T-cell (primary cell): ENCODE measurements at regions not wholly inside any gene's neighbourhood (a gene's known extent, or its start where the extent isn't known, plus 50 kb on each side); places are given as distances from the start of the nearest gene placed in this dataset.
"Not testable (repeated sequence)": the region's sequence is repeated elsewhere in the genome, so short reads cannot be mapped to it uniquely, and the experiment has no call there.

Experiments
- ATAC-seq, 4 experiments: fragments of 200-7000 bp in 3 of 4; fragments of 150-1000 bp in 1 of 4; cut with Tn5 transposase; replicated peaks in 1 of 4; 1 replicate in 3 of 4; 2 replicates in 1 of 4; pipeline ENCODE4 v1.10.0; 2021; ENCODE audit warnings: moderate library complexity in 3 of 4, mild to moderate bottlenecking in 2 of 4, moderate number of reproducible peaks in 1 of 4
- CTCF ChIA-PET, 2 donors: fragments of 300-600 bp; sonication (Branson Sonifier 250); formaldehyde crosslinking; loops; one replicate each; lab custom pipeline; 2022; ENCODE audit warnings: antibody characterized with exemption in 2 of 2; lab: Charles Lee
- POLR2A ChIA-PET, 2 donors: fragments of 300-600 bp; sonication (Branson Sonifier 250); formaldehyde crosslinking; loops; one replicate each; lab custom pipeline; 2022; ENCODE audit warnings: antibody characterized with exemption in 2 of 2; lab: Charles Lee
- DNase-seq, 35 experiments: peaks; one replicate each; pipeline versions ENCODE4 v3.0.0 to v3.0.0-alpha.2; 2013 to 2023
- H3K27ac ChIP-seq: one replicate; pipeline ENCODE4 v1.5.1; 2013; ENCODE audit warnings: low read length
- H3K27me3 ChIP-seq, 2 experiments: replicated peaks in 1 of 2; 1 replicate in 1 of 2; 2 replicates in 1 of 2; pipeline versions ENCODE4 v1.6.1 to v1.7.0; 2013; ENCODE audit warnings: low read length in 1 of 2, mixed read lengths in 1 of 2; ENCODE audit not compliant: control insufficient read depth in 2 of 2, insufficient read depth in 2 of 2; ENCODE audit errors: extremely low read depth in 1 of 2
- H3K36me3 ChIP-seq, 2 donors: 1 replicate in 1 of 2; 2 replicates in 1 of 2; pipeline versions ENCODE4 v1.6.1 to v1.7.0; 2013; ENCODE audit warnings: low read length in 1 of 2; ENCODE audit not compliant: control insufficient read depth in 2 of 2, insufficient read depth in 1 of 2; ENCODE audit errors: extremely low read depth in 1 of 2
- H3K4me1 ChIP-seq, 2 experiments: 1 replicate in 1 of 2; 2 replicates in 1 of 2; pipeline versions ENCODE4 v1.6.1 to v1.7.0; 2013; ENCODE audit warnings: low read length in 2 of 2, mixed read lengths in 1 of 2; ENCODE audit not compliant: insufficient read depth in 2 of 2, control insufficient read depth in 1 of 2; ENCODE audit errors: extremely low read depth in 1 of 2
- H3K4me3 ChIP-seq, 2 donors: 1 replicate in 1 of 2; 2 replicates in 1 of 2; pipeline versions ENCODE4 v1.5.1 to v1.7.0; 2013; ENCODE audit warnings: mild to moderate bottlenecking in 2 of 2, low read length in 1 of 2, moderate library complexity in 1 of 2; ENCODE audit not compliant: control insufficient read depth in 1 of 2; ENCODE audit errors: extremely low read depth in 1 of 2
- H3K9me3 ChIP-seq: 2 replicates; pipeline ENCODE4 v1.7.0; 2013
- H3K27ac Mint-ChIP-seq, 2 donors: one replicate each; pipeline ENCODE4 v1.8.0; 2020 to 2021; ENCODE audit warnings: mild to moderate bottlenecking in 2 of 2, mixed read lengths in 2 of 2
- H3K27me3 Mint-ChIP-seq, 2 donors: one replicate each; pipeline ENCODE4 v1.8.0; 2021 to 2022; ENCODE audit warnings: mixed read lengths in 2 of 2
- H3K36me3 Mint-ChIP-seq: one replicate; pipeline ENCODE4 v1.8.0; 2021; ENCODE audit warnings: mixed read lengths
- H3K4me1 Mint-ChIP-seq, 3 donors: one replicate each; pipeline ENCODE4 v1.8.0; 2020 to 2022; ENCODE audit warnings: mixed read lengths in 3 of 3, mild to moderate bottlenecking in 1 of 3
- H3K4me3 Mint-ChIP-seq, 3 donors: one replicate each; pipeline ENCODE4 v1.8.0; 2020 to 2022; ENCODE audit warnings: mild to moderate bottlenecking in 3 of 3, mixed read lengths in 3 of 3, moderate library complexity in 3 of 3
- H3K9me3 Mint-ChIP-seq, 3 donors: one replicate each; pipeline ENCODE4 v1.8.0; 2020 to 2022; ENCODE audit warnings: mixed read lengths in 3 of 3
- WGBS: methylation state at CpG from one replicate; pipeline ENCODE4 v1.1.5; 2013; ENCODE audit warnings: missing lambda C conversion rate; ENCODE audit not compliant: insufficient coverage; 5-methylcytosine and 5-hydroxymethylcytosine counted together

- Mint-ChIP-seq H3K27ac (no peak overlapping the region), H3K9me3 (peaks cover 5 to 38% (median 8%) of the 10 kb centered on the region in 3 donors), H3K4me1 (no peaks in the 10 kb centered on the region), H3K4me3 (no peak overlapping the region), H3K27me3 (no peaks in the 10 kb centered on the region), H3K36me3 (no peaks in the 10 kb centered on the region)
- Histone ChIP-seq H3K4me3 (no peak overlapping the region), H3K9me3 (no peaks in the 10 kb centered on the region), H3K36me3 (no peaks in the 10 kb centered on the region), H3K27me3 (no peaks in the 10 kb centered on the region), H3K4me1 (no peaks in the 10 kb centered on the region), H3K27ac (no peak overlapping the region)
- DNase-seq (no peak), ATAC-seq (no peak)
- CTCF ChIA-PET = no interaction called here
- POLR2A ChIA-PET = no interaction called here
- 100% methylated on average over 1 of the region's 2 CpGs for WGBS
Measured at GRCh38 chr5:51632793-51633192, 249.5 kb downstream of the ISL1 start.

GRCh38 chr5:51636973-51637372 lies 253.7 kb downstream of the ISL1 start:
- H3K27ac Mint-ChIP-seq, DNase-seq, ATAC-seq, H3K36me3 Mint-ChIP-seq, CTCF ChIA-PET, H3K9me3 ChIP-seq, H3K4me1 Mint-ChIP-seq, H3K4me3 Mint-ChIP-seq, H3K27me3 ChIP-seq, H3K27me3 Mint-ChIP-seq, H3K27ac ChIP-seq, POLR2A ChIA-PET, H3K4me1 ChIP-seq, H3K36me3 ChIP-seq, H3K4me3 ChIP-seq: not testable (repeated sequence)
- WGBS = 75% methylated on average over 1 of the region's 6 CpGs
- peaks cover 8 to 30% (median 30%) of the 10 kb centered on the region in 3 donors for H3K9me3 Mint-ChIP-seq

GRCh38 chr5:51644976-51645375 lies 261.7 kb downstream of the ISL1 start:
- POLR2A ChIA-PET = no interaction called here

GRCh38 chr5:51646482-51646881 lies 263.2 kb downstream of the ISL1 start:
- Mint-ChIP-seq H3K36me3 (no peaks in the 10 kb centered on the region), H3K9me3 (peaks cover 2 to 9% (median 8%) of the 10 kb centered on the region in 3 donors), H3K27ac (no peak overlapping the region), H3K27me3 (no peaks in the 10 kb centered on the region), H3K4me1 (no peaks in the 10 kb centered on the region), H3K4me3 (no peak overlapping the region)
- Histone ChIP-seq H3K9me3 (no peaks in the 10 kb centered on the region), H3K27ac (no peak overlapping the region), H3K4me3 (no peak overlapping the region), H3K27me3 (no peaks in the 10 kb centered on the region), H3K36me3 (no peaks in the 10 kb centered on the region), H3K4me1 (no peaks in the 10 kb centered on the region)
- ATAC-seq (no peak), DNase-seq (no peak)
- POLR2A ChIA-PET = no interaction called here
- CTCF ChIA-PET = no interaction called here

More at GRCh38 chr5:51644976-51645375, 261.7 kb downstream of the ISL1 start:
- Histone ChIP-seq H3K4me3 (no peak overlapping the region), H3K9me3 (no peaks in the 10 kb centered on the region), H3K4me1 (no peaks in the 10 kb centered on the region), H3K36me3 (no peaks in the 10 kb centered on the region), H3K27ac (no peak overlapping the region), H3K27me3 (no peaks in the 10 kb centered on the region)
- H3K4me3 Mint-ChIP-seq = no peak overlapping the region
- CTCF ChIA-PET = no interaction called here
- no CpG with 5 or more reads among the region's 2 CpGs for WGBS
- H3K27me3 Mint-ChIP-seq = no peaks in the 10 kb centered on the region
- H3K27ac Mint-ChIP-seq = no peak overlapping the region
- no peak for ATAC-seq
- H3K4me1 Mint-ChIP-seq = no peaks in the 10 kb centered on the region
- no peak for DNase-seq
- H3K9me3 Mint-ChIP-seq = peaks cover 2 to 11% (median 7%) of the 10 kb centered on the region in 3 donors
- H3K36me3 Mint-ChIP-seq = no peaks in the 10 kb centered on the region

GRCh38 chr5:51650824-51651223 lies 267.6 kb downstream of the ISL1 start:
- no peak overlapping the region for H3K27ac Mint-ChIP-seq
- H3K4me1 ChIP-seq = no peaks in the 10 kb centered on the region
- ChIA-PET POLR2A (no interaction called here), CTCF (no interaction called here)
- H3K4me3 ChIP-seq = no peak overlapping the region
- WGBS = 33% methylated on average over 1 of the region's 1 CpG
- H3K36me3 Mint-ChIP-seq = no peaks in the 10 kb centered on the region
- no peaks in the 10 kb centered on the region for H3K27me3 ChIP-seq
- no peaks in the 10 kb centered on the region for H3K27me3 Mint-ChIP-seq
- no peaks in the 10 kb centered on the region for H3K4me1 Mint-ChIP-seq
- H3K27ac ChIP-seq = no peak overlapping the region
- no peaks in the 10 kb centered on the region for H3K36me3 ChIP-seq
- peaks cover 7 to 16% (median 11%) of the 10 kb centered on the region in 3 donors for H3K9me3 Mint-ChIP-seq
- no peak for ATAC-seq
- H3K4me3 Mint-ChIP-seq = no peak overlapping the region
- no peaks in the 10 kb centered on the region for H3K9me3 ChIP-seq
- no peak for DNase-seq

GRCh38 chr5:51651476-51651875 lies 268.2 kb downstream of the ISL1 start:
- Histone ChIP-seq H3K4me1 (no peaks in the 10 kb centered on the region), H3K27me3 (no peaks in the 10 kb centered on the region), H3K27ac (no peak overlapping the region), H3K36me3 (no peaks in the 10 kb centered on the region), H3K4me3 (no peak overlapping the region), H3K9me3 (no peaks in the 10 kb centered on the region)
- DNase-seq (no peak), ATAC-seq (no peak)
- no peaks in the 10 kb centered on the region for H3K27me3 Mint-ChIP-seq
- POLR2A ChIA-PET = no interaction called here
- H3K27ac Mint-ChIP-seq = no peak overlapping the region
- peaks cover 7 to 16% (median 11%) of the 10 kb centered on the region in 3 donors for H3K9me3 Mint-ChIP-seq
- WGBS = 50% methylated on average over 1 of the region's 2 CpGs
- H3K36me3 Mint-ChIP-seq = no peaks in the 10 kb centered on the region
- H3K4me3 Mint-ChIP-seq = no peak overlapping the region
- H3K4me1 Mint-ChIP-seq = no peaks in the 10 kb centered on the region
- CTCF ChIA-PET = no interaction called here

GRCh38 chr5:51651889-51652288 lies 268.6 kb downstream of the ISL1 start:
- Histone ChIP-seq H3K4me1 (no peaks in the 10 kb centered on the region), H3K27me3 (no peaks in the 10 kb centered on the region), H3K9me3 (no peaks in the 10 kb centered on the region), H3K36me3 (no peaks in the 10 kb centered on the region), H3K27ac (no peak overlapping the region), H3K4me3 (no peak overlapping the region)
- ChIA-PET POLR2A (no interaction called here), CTCF (no interaction called here)
- Mint-ChIP-seq H3K9me3 (peaks cover 7 to 16% (median 11%) of the 10 kb centered on the region in 3 donors), H3K36me3 (no peaks in the 10 kb centered on the region), H3K27ac (no peak overlapping the region), H3K4me3 (no peak overlapping the region), H3K4me1 (no peaks in the 10 kb centered on the region), H3K27me3 (no peaks in the 10 kb centered on the region)
- ATAC-seq = no peak
- WGBS = no CpG with 5 or more reads among the region's 2 CpGs
- no peak for DNase-seq
